Panc1 (cell line): ENCODE measurements at regions not wholly inside any gene's neighbourhood (a gene's known extent, or its start where the extent isn't known, plus 50 kb on each side); places are given as distances from the start of the nearest gene placed in this dataset.

Experiments
- ATAC-seq: fragments of 200-7000 bp; cut with Tn5 transposase; 2 replicates; pipeline ENCODE4 v1.9.1; 2020; ENCODE audit warnings: mild to moderate bottlenecking, moderate library complexity
- BruUV-seq: library from RNA; stranded (reverse); fragments of 400-500 nt; replicated peaks from 2 replicates; lab custom pipeline; 2021; lab: Mats Ljungman, UMichigan
- CTCF ChIA-PET: fragments of 300-600 bp; sonication (Branson Sonifier 250); formaldehyde crosslinking; loops from one replicate; lab custom pipeline; 2022; ENCODE audit warnings: antibody characterized with exemption; lab: Charles Lee
- POLR2A ChIA-PET: fragments of 300-600 bp; sonication (Branson Sonifier 250); formaldehyde crosslinking; loops from one replicate; lab custom pipeline; 2022; ENCODE audit warnings: antibody characterized with exemption; lab: Charles Lee
- DNase-seq: peaks from one replicate; pipeline ENCODE4 v3.0.0-alpha.2; 2010; ENCODE audit warnings: low read depth, low spot score
- H3K27ac ChIP-seq: 2 replicates; pipeline ENCODE4 v1.5.1; 2011; ENCODE audit warnings: mild to moderate bottlenecking, low read length, inconsistent platforms
- H3K27me3 ChIP-seq: fragments of 200-500 bp; sonication (Bioruptor generic); 2 replicates; pipeline ENCODE4 v1.6.0; 2014; ENCODE audit warnings: low read length, inconsistent platforms; ENCODE audit not compliant: control insufficient read depth, insufficient read depth
- H3K36me3 ChIP-seq: fragments of 200-500 bp; sonication (Bioruptor generic); 2 replicates; pipeline ENCODE4 v1.5.1; 2014; ENCODE audit warnings: inconsistent platforms, mild to moderate bottlenecking, low read length, moderate library complexity; ENCODE audit not compliant: control insufficient read depth, insufficient read depth
- H3K4me1 ChIP-seq: 2 replicates; pipeline ENCODE4 v1.5.1; 2011; ENCODE audit warnings: inconsistent platforms, mild to moderate bottlenecking, low read length, moderate library complexity; ENCODE audit not compliant: control insufficient read depth, insufficient read depth
- H3K4me3 ChIP-seq, 2 experiments: 2 replicates each; pipeline ENCODE4 v1.5.1; 2011 to 2012; ENCODE audit warnings: low read depth in 2 of 2, low read length in 2 of 2, mild to moderate bottlenecking in 2 of 2, inconsistent platforms in 1 of 2, moderate library complexity in 1 of 2
- H3K9me3 ChIP-seq: fragments of 200-500 bp; sonication (Bioruptor generic); 2 replicates; pipeline ENCODE4 v1.5.1; 2014; ENCODE audit warnings: low read depth, mild to moderate bottlenecking, inconsistent platforms, low read length, moderate library complexity; ENCODE audit not compliant: control insufficient read depth, insufficient read depth
- POLR2AphosphoS5 ChIP-seq: IDR thresholded peaks from 2 replicates; pipeline ENCODE4 v1.6.1; 2012; ENCODE audit warnings: mild to moderate bottlenecking, low read depth, low read length, moderate library complexity
- SIN3A ChIP-seq: IDR thresholded peaks from 2 replicates; pipeline ENCODE4 v1.6.1; 2012; ENCODE audit warnings: low read depth, mild to moderate bottlenecking, low read length, moderate library complexity, borderline replicate concordance; ENCODE audit not compliant: insufficient read depth
- TCF7L2 ChIP-seq: IDR thresholded peaks from 2 replicates; pipeline ENCODE4 v1.6.1; 2011; ENCODE audit warnings: mild to moderate bottlenecking, low read depth, low read length, inconsistent platforms
- in situ Hi-C: cut with HindIII; loops from 2 replicates; pipeline ENCODE4 v1.10.0; 2016; ENCODE audit warnings: low sequenced_read_pairs, low pct_unique_long_range_greater_than_20kb
- intact Hi-C: fragments of 100-400 bp; cut with micrococcal nuclease; formaldehyde crosslinking; loops from one replicate; pipeline ENCODE4 v1.10.0; 2022; ENCODE audit not compliant: unreplicated experiment
- TF ChIP-seq, protein P1 (sequence below), 2 experiments: IDR thresholded peaks; 2 replicates each; pipeline ENCODE4 v1.6.1; 2011 to 2012; ENCODE audit warnings: low read depth in 2 of 2, control low read depth in 1 of 2, low read length in 1 of 2, mild to moderate bottlenecking in 1 of 2, moderate library complexity in 1 of 2; ENCODE audit not compliant: insufficient read depth in 1 of 2
- TF ChIP-seq, protein P2 (sequence below): fragments of 450-650 bp; IDR thresholded peaks from 2 replicates; pipeline ENCODE4 v1.5.1; 2017; ENCODE audit warnings: mild to moderate bottlenecking

DNA sequence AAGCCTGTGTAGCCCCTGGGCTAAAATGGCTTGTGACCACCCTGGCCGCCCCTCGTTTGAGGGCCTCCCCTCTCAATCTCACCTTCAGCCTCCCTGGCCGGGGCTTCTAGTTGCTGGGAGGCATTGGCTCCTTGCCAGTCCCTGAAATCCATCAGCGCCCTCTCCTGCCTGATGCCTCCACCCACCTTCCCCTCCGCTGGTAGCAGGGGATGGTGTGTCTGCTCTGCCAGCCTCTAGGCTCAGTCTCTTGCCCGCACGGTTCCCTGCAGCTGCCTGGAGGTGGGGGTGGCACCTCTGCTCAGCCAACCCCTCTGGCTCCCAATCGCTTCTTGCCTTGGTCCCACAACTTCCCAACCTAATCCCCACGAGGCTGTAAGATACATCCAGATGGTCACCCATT lies 167.9 kb downstream of the PHETA1 start:
- H3K9me3 ChIP-seq, result no peaks in the 10 kb centered on the region
- no peak for DNase-seq
- intact Hi-C loops, result no loop called here
- CTCF ChIA-PET, result interaction anchor here (0.5 to 0.6 kb wide), 2 partner anchors 33 to 112 kb away, joined by 3 to 6 read pairs; no protein-coding TSS in a partner anchor
- peaks cover 6% of the 10 kb centered on the region; the same call in 1 of the 2 replicates for H3K27me3 ChIP-seq
- POLR2A ChIA-PET, result no interaction called here
- no peak overlapping the region for H3K4me3 ChIP-seq
- in situ Hi-C loops, result no loop called here
- BruUV-seq, result no TSS peak
- no peak overlapping the region for H3K27ac ChIP-seq
- H3K36me3 ChIP-seq, result no peaks in the 10 kb centered on the region
- no peaks in the 10 kb centered on the region for H3K4me1 ChIP-seq
- no peak for ATAC-seq
- TF ChIP-seq, protein P1, sequence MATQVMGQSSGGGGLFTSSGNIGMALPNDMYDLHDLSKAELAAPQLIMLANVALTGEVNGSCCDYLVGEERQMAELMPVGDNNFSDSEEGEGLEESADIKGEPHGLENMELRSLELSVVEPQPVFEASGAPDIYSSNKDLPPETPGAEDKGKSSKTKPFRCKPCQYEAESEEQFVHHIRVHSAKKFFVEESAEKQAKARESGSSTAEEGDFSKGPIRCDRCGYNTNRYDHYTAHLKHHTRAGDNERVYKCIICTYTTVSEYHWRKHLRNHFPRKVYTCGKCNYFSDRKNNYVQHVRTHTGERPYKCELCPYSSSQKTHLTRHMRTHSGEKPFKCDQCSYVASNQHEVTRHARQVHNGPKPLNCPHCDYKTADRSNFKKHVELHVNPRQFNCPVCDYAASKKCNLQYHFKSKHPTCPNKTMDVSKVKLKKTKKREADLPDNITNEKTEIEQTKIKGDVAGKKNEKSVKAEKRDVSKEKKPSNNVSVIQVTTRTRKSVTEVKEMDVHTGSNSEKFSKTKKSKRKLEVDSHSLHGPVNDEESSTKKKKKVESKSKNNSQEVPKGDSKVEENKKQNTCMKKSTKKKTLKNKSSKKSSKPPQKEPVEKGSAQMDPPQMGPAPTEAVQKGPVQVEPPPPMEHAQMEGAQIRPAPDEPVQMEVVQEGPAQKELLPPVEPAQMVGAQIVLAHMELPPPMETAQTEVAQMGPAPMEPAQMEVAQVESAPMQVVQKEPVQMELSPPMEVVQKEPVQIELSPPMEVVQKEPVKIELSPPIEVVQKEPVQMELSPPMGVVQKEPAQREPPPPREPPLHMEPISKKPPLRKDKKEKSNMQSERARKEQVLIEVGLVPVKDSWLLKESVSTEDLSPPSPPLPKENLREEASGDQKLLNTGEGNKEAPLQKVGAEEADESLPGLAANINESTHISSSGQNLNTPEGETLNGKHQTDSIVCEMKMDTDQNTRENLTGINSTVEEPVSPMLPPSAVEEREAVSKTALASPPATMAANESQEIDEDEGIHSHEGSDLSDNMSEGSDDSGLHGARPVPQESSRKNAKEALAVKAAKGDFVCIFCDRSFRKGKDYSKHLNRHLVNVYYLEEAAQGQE (IDR thresholded peaks at IDR 0.05; ENCODE audit: insufficient read depth in 1 of 2, low read depth in 2 of 2, low read length in 1 of 2), result no peak
- TF ChIP-seq TCF7L2, result no peak
- TF ChIP-seq SIN3A, result no peak
- TF ChIP-seq POLR2AphosphoS5, result no peak
- TF ChIP-seq, protein P2, sequence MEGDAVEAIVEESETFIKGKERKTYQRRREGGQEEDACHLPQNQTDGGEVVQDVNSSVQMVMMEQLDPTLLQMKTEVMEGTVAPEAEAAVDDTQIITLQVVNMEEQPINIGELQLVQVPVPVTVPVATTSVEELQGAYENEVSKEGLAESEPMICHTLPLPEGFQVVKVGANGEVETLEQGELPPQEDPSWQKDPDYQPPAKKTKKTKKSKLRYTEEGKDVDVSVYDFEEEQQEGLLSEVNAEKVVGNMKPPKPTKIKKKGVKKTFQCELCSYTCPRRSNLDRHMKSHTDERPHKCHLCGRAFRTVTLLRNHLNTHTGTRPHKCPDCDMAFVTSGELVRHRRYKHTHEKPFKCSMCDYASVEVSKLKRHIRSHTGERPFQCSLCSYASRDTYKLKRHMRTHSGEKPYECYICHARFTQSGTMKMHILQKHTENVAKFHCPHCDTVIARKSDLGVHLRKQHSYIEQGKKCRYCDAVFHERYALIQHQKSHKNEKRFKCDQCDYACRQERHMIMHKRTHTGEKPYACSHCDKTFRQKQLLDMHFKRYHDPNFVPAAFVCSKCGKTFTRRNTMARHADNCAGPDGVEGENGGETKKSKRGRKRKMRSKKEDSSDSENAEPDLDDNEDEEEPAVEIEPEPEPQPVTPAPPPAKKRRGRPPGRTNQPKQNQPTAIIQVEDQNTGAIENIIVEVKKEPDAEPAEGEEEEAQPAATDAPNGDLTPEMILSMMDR, result no peak

DNA sequence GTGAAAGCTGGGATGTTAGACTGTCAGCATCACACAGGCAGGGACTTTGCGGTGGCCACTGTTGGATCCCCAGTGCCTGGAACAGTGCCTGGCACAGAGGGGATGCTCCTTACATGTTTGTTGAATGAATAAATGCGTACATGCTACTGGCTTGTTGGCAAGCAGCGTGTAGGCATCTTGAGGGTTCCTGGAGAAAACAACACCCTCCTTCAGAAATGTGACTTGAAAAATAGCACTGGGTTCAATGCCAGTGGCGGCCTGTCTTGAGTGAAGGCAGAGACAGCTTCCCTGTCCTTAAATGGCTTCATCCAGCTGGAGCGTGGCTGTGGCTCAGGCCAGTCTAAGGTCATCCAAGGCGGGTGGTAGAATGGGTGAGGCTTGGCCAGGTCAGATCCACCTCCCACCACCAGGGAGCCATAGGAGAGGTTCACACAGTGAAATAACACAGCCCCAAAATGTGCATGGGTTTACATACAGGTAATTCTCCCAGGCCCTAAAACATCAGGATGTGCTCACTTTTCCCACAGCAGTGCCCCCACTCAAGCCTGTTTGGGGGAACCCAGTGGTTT lies 171.4 kb downstream of the PHETA1 start:
- no peaks in the 10 kb centered on the region for H3K9me3 ChIP-seq
- H3K4me1 ChIP-seq, result no peaks in the 10 kb centered on the region
- ChIA-PET POLR2A (no interaction called here), CTCF (no interaction called here)
- TF ChIP-seq SIN3A (no peak), POLR2AphosphoS5 (no peak), TCF7L2 (no peak)
- TF ChIP-seq, protein P2, result no peak
- TF ChIP-seq, protein P1 (IDR thresholded peaks at IDR 0.05; ENCODE audit: insufficient read depth in 1 of 2, low read depth in 2 of 2, low read length in 1 of 2), result no peak
- peaks cover 6% of the 10 kb centered on the region; the same call in 1 of the 2 replicates for H3K27me3 ChIP-seq
- BruUV-seq, result no TSS peak
- H3K4me3 ChIP-seq, result no peak overlapping the region
- in situ Hi-C loops (no loop called here), intact Hi-C loops (no loop called here)
- DNase-seq (no peak), ATAC-seq (no peak)
- H3K36me3 ChIP-seq, result no peaks in the 10 kb centered on the region
- H3K27ac ChIP-seq, result no peak overlapping the region
